IPS-18c (cell line): ENCODE measurements at regions not wholly inside any gene's neighbourhood (a gene's known extent, or its start where the extent isn't known, plus 50 kb on each side); places are given as distances from the start of the nearest gene placed in this dataset.

Experiments used
- H3K4me3 ChIP-seq: 2 replicates; pipeline ENCODE4 v1.7.0; 2013; ENCODE audit warnings: low read depth, mild to moderate bottlenecking, low read length, moderate library complexity; ENCODE audit not compliant: insufficient read depth
- H3K9me3 ChIP-seq: one replicate; pipeline ENCODE4 v1.6.1; 2013; ENCODE audit warnings: mild to moderate bottlenecking, low read length, moderate library complexity; ENCODE audit not compliant: control insufficient read depth, insufficient read depth

DNA sequence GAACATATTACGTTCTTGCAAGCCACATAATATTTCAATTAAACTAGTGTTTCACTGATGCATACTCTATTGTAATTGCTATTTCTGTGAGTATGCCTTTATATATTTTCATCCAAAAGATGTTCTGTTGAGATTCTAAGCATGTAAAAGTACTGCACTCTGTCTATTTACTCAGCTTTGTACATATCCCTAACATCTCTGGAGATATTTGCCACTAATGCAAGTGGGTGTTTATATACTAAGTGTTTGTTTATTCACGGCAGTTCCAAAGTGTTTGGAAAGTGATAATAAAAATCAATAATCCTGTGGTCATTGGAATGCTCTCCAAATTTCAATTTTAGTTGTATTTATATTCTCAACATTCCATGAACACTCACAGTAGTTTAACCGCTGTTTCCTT lies 1989.0 kb downstream of the C4orf33 start:
- Histone ChIP-seq H3K4me3 (no peak overlapping the region), H3K9me3 (no peaks in the 10 kb centered on the region)

- H3K9me3 ChIP-seq = no peaks in the 10 kb centered on the region
- H3K4me3 ChIP-seq = no peak overlapping the region
Measured at GRCh38 chr4:131091896-131092295, 1995.9 kb downstream of the C4orf33 start.

DNA sequence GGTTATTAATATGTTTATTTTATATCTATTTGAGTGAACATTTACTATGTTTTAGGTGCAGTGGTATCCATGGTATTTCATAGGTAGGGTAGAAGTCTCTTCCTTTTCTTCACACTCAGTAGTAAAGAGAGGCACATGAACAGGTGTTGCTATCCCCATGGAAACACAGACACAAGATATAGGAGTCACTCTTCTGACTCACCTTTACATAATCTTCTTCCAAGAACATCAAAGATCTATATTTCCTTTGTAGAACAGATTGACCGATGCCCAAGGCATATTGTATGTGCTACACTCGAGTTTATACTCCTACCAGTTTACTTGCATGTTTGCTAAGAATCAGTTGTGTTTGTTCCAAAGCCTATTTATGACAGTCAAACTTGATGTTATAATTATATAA lies 1997.4 kb downstream of the C4orf33 start:
- Histone ChIP-seq H3K4me3 (no peak overlapping the region), H3K9me3 (no peaks in the 10 kb centered on the region)

GRCh38 chr4:131098976-131099375 lies 2003.0 kb downstream of the C4orf33 start:
- no peak overlapping the region for H3K4me3 ChIP-seq

GRCh38 chr4:131113273-131113672 lies 2017.3 kb downstream of the C4orf33 start:
- H3K4me3 ChIP-seq = no peak overlapping the region
- H3K9me3 ChIP-seq = no peaks in the 10 kb centered on the region

More at GRCh38 chr4:131098976-131099375, 2003.0 kb downstream of the C4orf33 start:
- H3K9me3 ChIP-seq = peaks cover 7% of the 10 kb centered on the region

- no peak overlapping the region for H3K4me3 ChIP-seq
- H3K9me3 ChIP-seq = no peaks in the 10 kb centered on the region
Measured at GRCh38 chr4:131113704-131114103, 2017.8 kb downstream of the C4orf33 start.

GRCh38 chr4:131119661-131120060 lies 2023.7 kb downstream of the C4orf33 start:
- Histone ChIP-seq H3K9me3 (no peaks in the 10 kb centered on the region), H3K4me3 (no peak overlapping the region)

- H3K9me3 ChIP-seq = peaks cover 2% of the 10 kb centered on the region
- H3K4me3 ChIP-seq = no peak overlapping the region
Measured at GRCh38 chr4:131137196-131137595, 2011.9 kb upstream of the PCDH10 start.

DNA sequence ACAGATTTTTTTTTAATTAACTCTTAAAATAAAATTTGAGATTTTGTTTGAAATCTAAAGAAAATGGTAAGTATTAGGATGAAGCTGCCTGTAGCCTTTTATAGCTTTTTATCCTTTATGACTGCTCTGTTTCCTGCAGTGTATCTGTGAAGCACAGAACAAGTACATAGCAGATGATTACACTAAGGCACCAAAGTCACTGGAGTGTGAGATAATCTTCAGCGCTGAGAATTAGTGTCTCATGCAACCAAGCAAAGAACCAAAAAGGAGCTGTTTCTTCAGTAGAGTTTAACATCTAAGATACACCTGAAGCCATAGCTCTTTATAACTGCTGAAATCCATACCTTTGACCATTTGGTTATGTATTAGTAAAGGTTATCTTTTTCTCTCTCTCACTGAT lies 1989.8 kb upstream of the PCDH10 start:
- H3K9me3 ChIP-seq = no peaks in the 10 kb centered on the region
- no peak overlapping the region for H3K4me3 ChIP-seq

DNA sequence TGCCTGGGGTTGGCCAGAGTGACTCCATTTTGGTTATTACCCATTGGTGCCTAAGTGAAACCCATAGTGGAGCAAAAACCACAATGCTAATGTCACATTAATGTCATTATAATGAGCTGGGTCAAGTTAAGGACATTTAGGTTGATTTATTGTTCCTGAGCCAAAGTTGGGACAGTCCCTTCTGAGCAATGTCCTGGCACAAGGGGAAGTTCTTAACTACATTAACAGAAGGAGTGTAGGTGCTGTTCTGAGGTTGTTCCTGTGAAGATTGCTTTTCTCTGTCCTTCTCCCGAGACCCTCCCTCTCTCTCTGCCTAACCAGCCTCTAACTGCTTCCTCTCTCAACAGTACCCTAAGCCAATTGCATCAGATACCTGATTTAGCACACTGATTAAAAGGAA lies 1956.8 kb upstream of the PCDH10 start:
- H3K9me3 ChIP-seq = peaks cover 6% of the 10 kb centered on the region
- H3K4me3 ChIP-seq = no peak overlapping the region

DNA sequence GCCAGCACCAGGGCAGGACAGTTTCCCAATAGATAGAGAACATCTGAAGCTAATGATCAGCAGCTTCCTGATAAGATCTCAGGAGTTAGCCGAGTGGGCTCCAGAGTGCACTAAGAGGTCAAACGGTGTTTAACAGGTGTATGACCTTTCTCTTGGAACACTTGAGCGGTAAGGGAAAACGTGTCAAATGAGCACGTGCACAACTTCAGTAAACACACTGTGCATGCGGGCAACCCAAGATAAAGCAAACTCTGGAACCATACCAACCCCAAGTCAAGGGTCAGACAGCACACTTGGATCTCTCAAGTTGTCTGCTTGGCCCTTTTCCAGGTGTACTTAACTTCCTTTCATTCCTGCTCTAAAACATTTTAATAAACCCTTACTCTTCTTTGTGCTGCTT lies 1941.5 kb upstream of the PCDH10 start:
- Histone ChIP-seq H3K4me3 (no peak overlapping the region), H3K9me3 (peaks cover 3% of the 10 kb centered on the region)

DNA sequence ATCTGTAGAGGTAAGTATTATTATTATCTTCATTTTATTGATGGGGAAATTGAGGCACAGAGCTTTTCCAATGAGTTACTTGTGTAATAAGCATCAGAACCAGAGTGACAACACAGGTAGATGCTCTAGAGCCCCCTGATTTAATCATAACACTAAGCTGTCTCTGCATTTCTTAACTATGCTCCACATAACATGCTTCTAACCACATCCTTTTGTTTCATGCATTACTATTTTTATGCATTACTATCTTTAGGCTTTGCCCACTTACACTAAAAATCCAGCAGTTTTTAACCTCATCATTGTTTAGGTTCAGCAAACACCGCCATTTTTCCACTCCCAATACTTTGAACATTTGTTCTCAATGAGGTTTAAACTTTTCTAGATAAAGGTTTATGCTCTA lies 1900.8 kb upstream of the PCDH10 start:
- no peak overlapping the region for H3K4me3 ChIP-seq
- H3K9me3 ChIP-seq = no peaks in the 10 kb centered on the region

- Histone ChIP-seq H3K4me3 (no peak overlapping the region), H3K9me3 (no peaks in the 10 kb centered on the region)
Measured at GRCh38 chr4:131251321-131251720, 1897.8 kb upstream of the PCDH10 start.

DNA sequence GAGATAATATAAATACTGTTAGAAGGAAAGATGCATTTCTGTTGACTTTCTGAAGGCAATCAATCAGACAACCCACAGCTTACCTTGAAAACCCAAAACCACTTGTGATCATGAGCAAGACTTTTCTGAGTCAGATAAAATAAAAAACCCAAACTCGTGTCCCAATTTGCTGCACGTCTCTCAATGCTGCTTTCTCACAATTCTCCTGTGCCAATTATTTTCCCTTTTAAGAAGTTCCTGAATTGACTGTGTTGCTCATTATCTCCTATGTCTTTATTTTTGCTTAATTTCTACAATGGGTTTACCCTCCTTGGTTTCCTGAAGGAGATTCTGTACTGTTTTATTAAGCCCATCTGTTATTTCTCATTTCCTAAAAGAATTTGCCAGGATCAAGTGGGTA lies 1891.9 kb upstream of the PCDH10 start:
- H3K4me3 ChIP-seq = no peak overlapping the region

DNA sequence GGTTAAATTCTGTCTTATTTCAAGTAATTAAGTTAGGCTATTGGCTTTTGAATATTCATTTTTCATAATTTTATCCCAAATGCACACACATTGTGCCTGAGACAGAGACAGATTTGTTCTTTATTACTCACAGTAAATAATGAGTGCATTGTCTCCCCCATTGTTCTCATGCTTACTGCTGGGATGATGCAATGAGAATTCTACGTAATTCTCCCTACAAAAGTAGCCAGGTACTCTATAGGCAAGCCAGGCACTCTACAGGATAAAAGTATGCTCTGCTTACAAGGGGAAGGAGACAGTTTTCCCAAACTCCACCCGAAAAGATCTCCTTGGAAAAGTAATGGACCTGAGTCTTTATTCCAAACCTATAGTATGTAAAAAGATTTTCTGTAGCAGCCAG lies 1890.7 kb upstream of the PCDH10 start:
- H3K4me3 ChIP-seq = no peak overlapping the region
- H3K9me3 ChIP-seq = no peaks in the 10 kb centered on the region

More for the DNA sequence above, 1891.9 kb upstream of the PCDH10 start:
- no peaks in the 10 kb centered on the region for H3K9me3 ChIP-seq

DNA sequence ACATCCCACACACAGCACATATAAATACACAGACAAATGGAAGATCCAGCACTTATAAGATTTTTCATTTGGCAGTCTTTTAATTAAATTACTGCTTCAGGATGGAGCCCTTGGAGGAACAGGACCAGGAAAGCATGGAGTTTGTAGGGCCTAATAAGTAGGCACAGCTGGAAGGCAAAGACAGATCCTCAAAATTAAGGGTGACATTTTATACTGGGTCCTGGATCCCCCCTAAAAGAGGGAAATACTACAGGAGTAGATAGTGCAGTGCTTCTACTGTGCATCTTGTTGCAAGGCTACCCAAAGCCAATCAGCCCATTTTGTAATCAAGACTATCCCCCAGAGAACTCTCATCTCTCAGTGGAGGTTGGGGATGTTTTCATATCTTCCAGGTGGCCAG lies 1860.7 kb upstream of the PCDH10 start:
- no peaks in the 10 kb centered on the region for H3K9me3 ChIP-seq
- H3K4me3 ChIP-seq = no peak overlapping the region

DNA sequence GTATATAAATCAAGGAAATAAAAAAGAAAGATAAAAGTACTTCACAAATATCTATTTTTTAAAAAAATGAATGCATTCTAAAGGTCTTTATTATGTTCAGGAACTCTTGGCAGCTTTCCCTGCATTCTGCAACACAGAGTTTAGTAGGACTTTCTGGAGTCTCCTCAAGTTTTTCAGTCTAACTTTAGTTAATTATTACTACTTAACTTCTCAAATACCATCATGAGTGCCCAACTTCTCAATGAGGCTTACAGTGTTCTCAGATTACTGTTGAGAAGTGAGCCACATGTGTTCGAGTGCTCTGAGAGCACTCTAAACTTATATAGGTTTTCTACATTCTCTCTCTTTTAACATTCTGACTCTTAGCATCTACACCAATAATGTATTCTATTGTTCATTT lies 1852.9 kb upstream of the PCDH10 start:
- Histone ChIP-seq H3K9me3 (no peaks in the 10 kb centered on the region), H3K4me3 (no peak overlapping the region)

DNA sequence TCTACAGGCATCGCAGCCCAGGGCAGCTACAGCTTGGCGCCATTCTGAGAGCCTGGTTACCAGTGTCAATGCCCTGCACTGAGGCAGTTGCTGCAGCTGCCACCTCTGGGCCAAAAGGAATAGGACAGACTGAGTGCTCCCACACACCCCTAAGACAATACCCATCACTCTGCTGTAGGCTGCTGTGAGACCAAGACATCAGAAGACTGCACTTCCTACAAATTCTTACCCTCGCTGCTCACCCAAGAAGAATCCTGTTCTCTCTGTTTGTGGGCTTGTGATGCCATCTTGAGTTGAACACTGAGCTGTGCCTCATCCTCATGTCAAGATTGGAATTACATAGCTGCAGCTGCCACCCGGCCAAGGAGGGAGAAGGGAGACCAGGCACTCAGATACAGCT lies 1847.0 kb upstream of the PCDH10 start:
- Histone ChIP-seq H3K4me3 (no peak overlapping the region), H3K9me3 (no peaks in the 10 kb centered on the region)

GRCh38 chr4:131304686-131305085 lies 1844.4 kb upstream of the PCDH10 start:
- no peak overlapping the region for H3K4me3 ChIP-seq
- no peaks in the 10 kb centered on the region for H3K9me3 ChIP-seq

DNA sequence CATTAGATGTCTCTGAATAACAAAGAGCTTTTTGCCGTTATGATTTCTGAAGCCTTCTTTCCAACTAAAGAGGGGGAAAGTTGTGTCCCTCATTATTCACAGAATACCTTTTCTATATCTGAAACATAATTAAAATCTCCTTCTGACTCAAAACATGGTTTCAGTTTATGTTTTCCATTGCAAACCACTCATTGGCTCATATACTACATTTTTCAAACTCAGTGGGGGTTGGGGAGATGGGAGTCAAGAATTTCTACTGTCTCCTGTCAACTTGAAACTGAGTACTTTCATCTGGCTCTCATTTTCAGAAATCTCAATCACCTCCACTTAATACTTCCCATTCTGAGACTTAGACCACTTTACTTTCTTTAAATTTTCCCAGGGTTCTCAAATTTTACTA lies 1839.5 kb upstream of the PCDH10 start:
- no peaks in the 10 kb centered on the region for H3K9me3 ChIP-seq
- H3K4me3 ChIP-seq = no peak overlapping the region
